ENCODE measurements at regions not wholly inside any gene's neighbourhood (a gene's known extent, or its start where the extent isn't known, plus 50 kb on each side); places are given as distances from the start of the nearest gene placed in this dataset.

DNA sequence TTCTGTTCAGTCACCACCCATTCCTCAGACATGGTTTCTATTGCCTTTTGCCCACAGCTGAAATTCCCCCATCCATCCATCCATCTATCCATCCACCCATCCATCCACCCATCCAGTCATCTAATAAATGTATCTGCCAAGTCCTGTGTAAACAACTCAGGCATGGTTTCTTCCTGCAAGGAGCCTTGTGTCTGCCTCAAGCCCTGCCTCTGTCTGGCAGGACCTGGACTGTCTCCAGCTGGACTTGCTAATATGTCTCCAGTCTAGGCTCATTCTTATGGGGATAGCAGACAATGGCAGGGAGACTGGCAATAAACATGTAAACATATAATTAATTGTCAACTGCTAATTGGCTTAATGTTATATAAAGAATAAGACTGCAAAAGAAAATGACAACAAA is 64.7 kb upstream of the AMPD3 start:
- TF ChIP-seq, protein P1, sequence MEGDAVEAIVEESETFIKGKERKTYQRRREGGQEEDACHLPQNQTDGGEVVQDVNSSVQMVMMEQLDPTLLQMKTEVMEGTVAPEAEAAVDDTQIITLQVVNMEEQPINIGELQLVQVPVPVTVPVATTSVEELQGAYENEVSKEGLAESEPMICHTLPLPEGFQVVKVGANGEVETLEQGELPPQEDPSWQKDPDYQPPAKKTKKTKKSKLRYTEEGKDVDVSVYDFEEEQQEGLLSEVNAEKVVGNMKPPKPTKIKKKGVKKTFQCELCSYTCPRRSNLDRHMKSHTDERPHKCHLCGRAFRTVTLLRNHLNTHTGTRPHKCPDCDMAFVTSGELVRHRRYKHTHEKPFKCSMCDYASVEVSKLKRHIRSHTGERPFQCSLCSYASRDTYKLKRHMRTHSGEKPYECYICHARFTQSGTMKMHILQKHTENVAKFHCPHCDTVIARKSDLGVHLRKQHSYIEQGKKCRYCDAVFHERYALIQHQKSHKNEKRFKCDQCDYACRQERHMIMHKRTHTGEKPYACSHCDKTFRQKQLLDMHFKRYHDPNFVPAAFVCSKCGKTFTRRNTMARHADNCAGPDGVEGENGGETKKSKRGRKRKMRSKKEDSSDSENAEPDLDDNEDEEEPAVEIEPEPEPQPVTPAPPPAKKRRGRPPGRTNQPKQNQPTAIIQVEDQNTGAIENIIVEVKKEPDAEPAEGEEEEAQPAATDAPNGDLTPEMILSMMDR (IDR thresholded peaks at IDR 0.05; ENCODE audit: low read depth, low read length, poor library complexity, severe bottlenecking), result no peak
- no peak for TF ChIP-seq EZH2phosphoT487 (IDR thresholded peaks at IDR 0.05; ENCODE audit: borderline replicate concordance, low read length)
